ENCODE measurements at regions not wholly inside any gene's neighbourhood (a gene's known extent, or its start where the extent isn't known, plus 50 kb on each side); places are given as distances from the start of the nearest gene placed in this dataset.

- DNase-seq (ENCODE audit: low read depth, low spot score) = no peak
- TF ChIP-seq CTCF (IDR thresholded peaks at IDR 0.05; ENCODE audit: insufficient read depth, low read length, missing control alignments) = no peak
- CTCF ChIA-PET = no interaction called here
- no peak overlapping the region for H3K4me3 ChIP-seq (ENCODE audit: low read depth, low read length)
- POLR2A ChIA-PET = no interaction called here
Measured at GRCh38 chr1:67886076-67886475, 52.8 kb upstream of the GNG12 start.

- POLR2A ChIA-PET = interaction anchor here (0.6 to 1.1 kb wide), 2 partner anchors 17 to 105 kb away, joined by 3 to 4 read pairs; no protein-coding TSS in a partner anchor
Measured at GRCh38 chr1:67883069-67883468, 49.8 kb upstream of the GNG12 start.

More at GRCh38 chr1:67883069-67883468, 49.8 kb upstream of the GNG12 start:
- CTCF ChIA-PET = interaction anchor here (1.1 to 1.2 kb wide), 2 partner anchors 33 to 126 kb away, joined by 3 to 4 read pairs; no protein-coding TSS in a partner anchor
- peak; percentile 14 for DNase-seq (ENCODE audit: low read depth, low spot score)
- TF ChIP-seq CTCF (IDR thresholded peaks at IDR 0.05; ENCODE audit: insufficient read depth, low read length, missing control alignments) = no peak
- no peak overlapping the region for H3K4me3 ChIP-seq (ENCODE audit: low read depth, low read length)

All from AG04449 (cell line).